ENCODE measurements at regions not wholly inside any gene's neighbourhood (a gene's known extent, or its start where the extent isn't known, plus 50 kb on each side); places are given as distances from the start of the nearest gene placed in this dataset.

DNA sequence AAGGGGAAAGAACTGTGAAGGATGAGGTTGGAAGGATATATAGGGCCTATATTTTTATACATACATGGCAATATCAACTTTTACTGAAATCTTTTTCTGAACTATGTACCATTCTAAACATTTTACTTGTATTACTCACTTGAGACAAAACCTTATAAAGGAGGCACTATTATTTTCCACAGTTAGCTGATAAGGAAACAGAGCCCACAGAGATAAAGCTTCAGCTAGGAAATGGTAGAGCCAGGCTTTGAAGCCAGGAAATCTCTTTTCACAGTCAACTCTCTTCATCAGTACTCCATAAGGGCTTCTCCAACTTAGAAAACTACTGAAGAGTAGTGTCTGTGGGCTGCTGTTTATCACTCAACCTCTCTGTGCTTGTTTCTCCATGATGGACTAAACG, 613.7 kb downstream of the PRELID2 start:
- TF ChIP-seq, protein P1, sequence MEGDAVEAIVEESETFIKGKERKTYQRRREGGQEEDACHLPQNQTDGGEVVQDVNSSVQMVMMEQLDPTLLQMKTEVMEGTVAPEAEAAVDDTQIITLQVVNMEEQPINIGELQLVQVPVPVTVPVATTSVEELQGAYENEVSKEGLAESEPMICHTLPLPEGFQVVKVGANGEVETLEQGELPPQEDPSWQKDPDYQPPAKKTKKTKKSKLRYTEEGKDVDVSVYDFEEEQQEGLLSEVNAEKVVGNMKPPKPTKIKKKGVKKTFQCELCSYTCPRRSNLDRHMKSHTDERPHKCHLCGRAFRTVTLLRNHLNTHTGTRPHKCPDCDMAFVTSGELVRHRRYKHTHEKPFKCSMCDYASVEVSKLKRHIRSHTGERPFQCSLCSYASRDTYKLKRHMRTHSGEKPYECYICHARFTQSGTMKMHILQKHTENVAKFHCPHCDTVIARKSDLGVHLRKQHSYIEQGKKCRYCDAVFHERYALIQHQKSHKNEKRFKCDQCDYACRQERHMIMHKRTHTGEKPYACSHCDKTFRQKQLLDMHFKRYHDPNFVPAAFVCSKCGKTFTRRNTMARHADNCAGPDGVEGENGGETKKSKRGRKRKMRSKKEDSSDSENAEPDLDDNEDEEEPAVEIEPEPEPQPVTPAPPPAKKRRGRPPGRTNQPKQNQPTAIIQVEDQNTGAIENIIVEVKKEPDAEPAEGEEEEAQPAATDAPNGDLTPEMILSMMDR (IDR thresholded peaks at IDR 0.05; ENCODE audit: insufficient read depth, low read depth, low read length) = no peak
- no peak for TF ChIP-seq EZH2 (IDR thresholded peaks at IDR 0.05; ENCODE audit: insufficient read depth, low read length)

Data from astrocyte (in vitro differentiated cells and primary cell).